Urinary bladder (tissue), 3 donors: ENCODE measurements at regions not wholly inside any gene's neighbourhood (a gene's known extent, or its start where the extent isn't known, plus 50 kb on each side); places are given as distances from the start of the nearest gene placed in this dataset.
"Not testable (repeated sequence)": the region's sequence is repeated elsewhere in the genome, so short reads cannot be mapped to it uniquely, and the experiment has no call there.

Experiments used
- DNase-seq: peaks from one replicate; pipeline ENCODE4 v3.0.0-alpha.2; 2015; ENCODE audit errors: extremely low spot score
- H3K27ac ChIP-seq: one replicate; pipeline ENCODE4 v1.5.1; 2013; ENCODE audit warnings: low read depth, mild to moderate bottlenecking, moderate library complexity
- H3K36me3 ChIP-seq: one replicate; pipeline ENCODE4 v1.6.1; 2013; ENCODE audit warnings: mild to moderate bottlenecking, moderate library complexity; ENCODE audit not compliant: insufficient read depth
- H3K4me1 ChIP-seq: one replicate; pipeline ENCODE4 v1.6.1; 2013; ENCODE audit warnings: mild to moderate bottlenecking, moderate library complexity; ENCODE audit not compliant: insufficient read depth
- H3K4me3 ChIP-seq: one replicate; pipeline ENCODE4 v1.5.1; 2013; ENCODE audit warnings: low read depth, low read length
- WGBS: extraction: QIAGEN DNeasy Blood & Tissue Kit; methylation state at CpG from one replicate; pipeline ENCODE4 v1.1.7; 2013; 5-methylcytosine and 5-hydroxymethylcytosine counted together
- donor health status: healthy with polysubstance abuse.
- donor health status: healthy.

DNA sequence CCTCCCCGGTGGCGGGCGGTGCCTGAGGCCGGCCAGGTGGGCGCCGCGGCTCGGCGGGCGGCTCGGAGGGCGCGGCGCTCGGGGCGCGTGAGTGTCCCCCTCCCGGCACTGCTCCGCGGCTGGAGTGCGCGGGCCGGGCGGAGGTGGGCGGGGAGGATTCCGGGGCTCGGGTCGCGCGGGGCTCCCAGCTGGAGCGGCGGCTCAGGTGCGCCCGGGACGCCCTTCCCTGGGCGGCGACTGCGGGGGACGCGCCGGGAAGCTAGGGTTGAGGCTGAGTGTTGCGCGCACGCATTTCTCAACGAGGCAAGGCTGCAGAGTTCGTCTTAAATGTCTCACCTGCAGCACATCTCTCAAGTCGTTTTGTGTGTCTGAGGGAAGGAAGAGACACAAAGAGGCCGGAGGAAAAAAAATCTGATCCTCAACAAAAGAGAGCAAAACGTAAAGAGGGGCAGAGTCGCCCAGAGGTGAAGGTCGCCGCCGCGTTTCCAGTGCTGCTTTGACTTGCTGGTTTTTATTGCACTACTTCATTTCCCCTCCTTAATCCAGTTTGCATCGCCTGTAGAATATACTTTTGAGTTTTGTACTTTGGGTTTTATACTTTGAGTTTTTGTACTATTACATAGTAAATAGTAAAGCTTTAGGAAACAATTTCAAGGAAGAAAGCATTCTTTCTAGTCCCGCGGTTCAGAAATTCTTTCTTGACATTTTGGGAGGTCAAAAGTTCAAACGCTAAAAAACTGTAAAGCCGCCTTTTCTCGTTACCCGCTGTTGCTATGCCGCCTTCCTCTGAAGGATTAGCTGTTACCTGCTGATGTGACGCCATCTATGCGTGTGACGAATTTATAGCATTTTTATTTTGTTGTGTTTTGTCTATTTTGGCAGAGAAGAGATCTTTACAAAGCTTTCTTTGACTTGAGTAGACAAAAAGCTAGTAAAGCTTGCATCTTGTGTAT lies 106.5 kb upstream of the STOX2 start:
- no peaks in the 10 kb centered on the region for H3K4me1 ChIP-seq
- WGBS, result 6% methylated on average over 65 of the region's 65 CpGs
- H3K36me3 ChIP-seq, result no peaks in the 10 kb centered on the region
- no peak for DNase-seq
- H3K4me3 ChIP-seq, result peak overlapping the region; percentile 75
- H3K27ac ChIP-seq, result peak overlapping the region; percentile 39

GRCh38 chr4:183801457-183802165 lies 103.5 kb upstream of the STOX2 start:
- Histone ChIP-seq H3K27ac (no peak overlapping the region), H3K4me1 (no peaks in the 10 kb centered on the region), H3K36me3 (no peaks in the 10 kb centered on the region), H3K4me3 (no peak overlapping the region)
- 79% methylated on average over 8 of the region's 8 CpGs for WGBS
- no peak for DNase-seq

- Histone ChIP-seq H3K4me1 (no peaks in the 10 kb centered on the region), H3K36me3 (no peaks in the 10 kb centered on the region), H3K27ac (no peak overlapping the region), H3K4me3 (no peak overlapping the region)
- DNase-seq, result no peak
- WGBS, result 88% methylated on average over 11 of the region's 11 CpGs
These were observed 98.8 kb upstream of the STOX2 start for GRCh38 chr4:183806341-183806740.

DNA sequence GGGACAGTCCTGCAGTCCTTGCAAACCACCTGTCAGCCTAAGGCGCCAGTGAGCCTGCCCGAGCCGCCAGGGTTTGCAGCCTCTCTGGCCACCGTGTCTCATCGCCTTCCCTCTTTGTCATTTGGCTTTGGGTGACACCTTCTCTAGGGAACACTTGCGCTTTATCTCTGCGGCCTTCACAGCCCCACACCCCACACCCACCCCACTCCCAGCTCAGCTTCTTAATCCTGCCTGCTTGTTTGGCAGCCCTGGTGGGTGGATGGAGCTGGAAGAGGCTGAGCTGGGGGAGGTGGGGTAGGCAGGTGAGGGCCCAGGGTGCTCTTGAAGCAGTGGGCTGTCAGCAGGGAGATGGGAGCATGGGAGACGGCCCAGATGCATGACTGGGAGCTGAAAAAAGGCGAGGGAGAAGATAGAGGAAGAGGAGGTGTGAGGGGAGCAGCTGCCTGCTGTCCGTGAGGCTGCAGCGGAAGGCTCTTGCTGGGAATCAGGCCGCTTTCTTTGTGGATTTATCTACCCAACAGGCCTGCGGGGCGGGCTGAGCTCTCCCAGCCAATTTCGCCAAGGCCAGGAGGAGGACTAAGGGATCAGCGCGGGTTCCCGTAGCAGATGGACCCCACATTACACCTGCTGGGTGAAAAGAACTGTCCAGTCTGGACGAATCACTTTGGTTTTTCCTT lies 97.5 kb upstream of the STOX2 start:
- H3K36me3 ChIP-seq, result no peaks in the 10 kb centered on the region
- DNase-seq, result no peak
- 75% methylated on average over 19 of the region's 19 CpGs for WGBS
- H3K4me1 ChIP-seq, result no peaks in the 10 kb centered on the region
- H3K4me3 ChIP-seq, result no peak overlapping the region
- no peak overlapping the region for H3K27ac ChIP-seq

DNA sequence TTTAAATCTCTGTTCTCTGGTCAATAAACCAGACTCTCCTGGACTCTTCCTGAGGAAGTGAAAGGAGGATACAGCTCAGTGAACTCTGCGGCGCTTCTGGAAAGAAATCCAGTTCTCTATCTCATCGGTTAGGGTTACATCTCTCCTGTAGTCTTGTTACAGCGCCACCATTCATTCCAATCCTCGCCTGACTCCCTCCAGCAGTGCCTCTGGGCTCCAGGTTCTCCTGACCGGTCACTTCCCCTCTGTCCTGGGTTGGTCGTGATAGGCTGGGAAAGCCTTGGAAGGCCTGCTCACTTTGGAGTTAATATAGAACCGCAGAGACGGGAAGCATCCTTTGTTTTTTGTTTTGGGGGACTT lies 97.0 kb upstream of the STOX2 start:
- 71% methylated on average over 9 of the region's 9 CpGs for WGBS
- Histone ChIP-seq H3K4me3 (no peak overlapping the region), H3K36me3 (no peaks in the 10 kb centered on the region), H3K4me1 (no peaks in the 10 kb centered on the region), H3K27ac (no peak overlapping the region)
- DNase-seq, result no peak

DNA sequence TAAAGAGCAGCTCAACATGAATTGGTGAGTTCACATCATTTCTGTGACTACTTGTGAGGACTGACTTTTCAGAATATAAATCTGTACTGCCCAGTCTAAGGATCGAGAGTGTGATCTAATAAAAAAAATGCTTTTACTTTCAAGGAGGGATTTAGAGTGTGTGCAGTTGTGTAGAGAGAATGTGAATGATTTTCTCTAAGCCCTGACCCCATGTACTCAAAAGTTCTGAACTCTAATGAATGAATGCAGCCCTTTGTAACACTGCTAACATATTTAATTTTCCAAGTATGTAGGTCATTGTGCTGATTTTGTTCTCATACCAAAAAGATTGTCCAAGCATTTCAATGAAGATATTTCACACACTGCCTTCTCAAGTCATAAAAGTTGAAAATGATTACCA lies 92.5 kb upstream of the STOX2 start:
- H3K4me3 ChIP-seq, result no peak overlapping the region
- H3K36me3 ChIP-seq, result no peaks in the 10 kb centered on the region
- DNase-seq, result no peak
- no peak overlapping the region for H3K27ac ChIP-seq
- WGBS, result 59% methylated on average over 1 of the region's 1 CpG
- no peaks in the 10 kb centered on the region for H3K4me1 ChIP-seq

DNA sequence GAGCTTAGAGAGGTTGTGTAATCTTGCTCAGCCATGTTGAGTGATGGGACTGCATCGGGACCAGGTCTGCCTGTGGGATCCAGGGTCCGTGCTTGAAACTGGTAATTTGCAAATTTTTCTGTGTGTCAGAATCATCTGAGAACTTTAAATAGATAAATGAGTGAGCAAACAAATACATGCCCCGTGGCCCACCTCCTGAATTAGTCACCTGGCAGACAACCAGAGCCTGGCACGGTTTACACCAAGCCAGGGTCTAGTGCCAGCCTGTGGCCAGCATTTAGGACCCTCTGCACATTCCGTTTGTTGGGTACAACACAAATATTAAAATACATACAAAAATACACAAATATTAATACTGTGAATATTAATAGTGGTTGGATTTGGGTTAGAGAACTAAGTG lies 90.6 kb upstream of the STOX2 start:
- Histone ChIP-seq H3K36me3 (no peaks in the 10 kb centered on the region), H3K4me3 (no peak overlapping the region), H3K27ac (no peak overlapping the region), H3K4me1 (no peaks in the 10 kb centered on the region)
- 81% methylated on average over 5 of the region's 5 CpGs for WGBS
- no peak for DNase-seq

DNA sequence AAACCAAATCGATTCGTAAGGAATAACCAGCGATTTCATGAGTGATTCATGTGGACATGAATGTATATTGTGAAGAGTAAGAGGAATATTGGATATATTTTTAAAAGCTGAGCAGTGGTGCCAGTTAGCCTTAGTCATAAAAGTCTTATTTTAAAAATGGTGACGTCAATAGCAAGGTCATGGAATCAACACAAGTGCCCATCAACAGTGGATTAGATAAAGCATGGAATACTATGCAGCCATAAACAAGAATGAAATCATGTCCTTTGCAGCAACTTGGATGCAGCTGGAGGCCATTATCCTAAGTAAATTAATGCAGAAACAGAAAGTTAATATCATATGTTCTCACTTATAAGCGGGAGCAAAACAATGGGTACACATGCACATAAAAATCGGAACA lies 89.0 kb upstream of the STOX2 start:
- H3K4me3 ChIP-seq, result no peak overlapping the region
- H3K36me3 ChIP-seq, result no peaks in the 10 kb centered on the region
- H3K4me1 ChIP-seq, result no peaks in the 10 kb centered on the region
- H3K27ac ChIP-seq, result no peak overlapping the region
- DNase-seq, result no peak
- 95% methylated on average over 6 of the region's 6 CpGs for WGBS

- Histone ChIP-seq H3K4me3 (no peak overlapping the region), H3K27ac (no peak overlapping the region), H3K4me1 (no peaks in the 10 kb centered on the region), H3K36me3 (no peaks in the 10 kb centered on the region)
- WGBS, result 86% methylated on average over 9 of the region's 9 CpGs
- no peak for DNase-seq
These were observed 88.1 kb upstream of the STOX2 start for GRCh38 chr4:183816882-183817509.

DNA sequence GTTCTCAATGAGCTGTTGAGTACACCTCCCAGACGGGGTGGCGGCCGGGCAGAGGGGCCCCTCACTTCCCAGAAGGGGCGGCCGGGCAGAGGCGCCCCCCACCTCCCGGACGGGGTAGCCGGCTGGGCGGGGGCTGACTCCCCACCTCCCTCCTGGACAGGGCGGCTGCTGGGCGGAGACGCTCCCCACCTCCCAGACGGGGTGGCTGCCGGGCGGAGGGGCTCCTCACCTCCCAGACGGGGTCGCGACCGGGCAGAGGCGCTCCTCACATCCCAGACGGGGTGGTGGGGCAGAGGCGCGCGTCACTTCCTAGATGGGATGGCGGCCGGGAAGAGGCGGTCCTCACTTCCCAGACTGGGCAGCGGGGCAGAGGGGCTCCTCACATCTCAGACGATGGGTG lies 86.5 kb upstream of the STOX2 start:
- not testable (repeated sequence) for H3K27ac ChIP-seq, H3K4me3 ChIP-seq, H3K36me3 ChIP-seq, H3K4me1 ChIP-seq, DNase-seq
- 94% methylated on average over 30 of the region's 30 CpGs for WGBS

DNA sequence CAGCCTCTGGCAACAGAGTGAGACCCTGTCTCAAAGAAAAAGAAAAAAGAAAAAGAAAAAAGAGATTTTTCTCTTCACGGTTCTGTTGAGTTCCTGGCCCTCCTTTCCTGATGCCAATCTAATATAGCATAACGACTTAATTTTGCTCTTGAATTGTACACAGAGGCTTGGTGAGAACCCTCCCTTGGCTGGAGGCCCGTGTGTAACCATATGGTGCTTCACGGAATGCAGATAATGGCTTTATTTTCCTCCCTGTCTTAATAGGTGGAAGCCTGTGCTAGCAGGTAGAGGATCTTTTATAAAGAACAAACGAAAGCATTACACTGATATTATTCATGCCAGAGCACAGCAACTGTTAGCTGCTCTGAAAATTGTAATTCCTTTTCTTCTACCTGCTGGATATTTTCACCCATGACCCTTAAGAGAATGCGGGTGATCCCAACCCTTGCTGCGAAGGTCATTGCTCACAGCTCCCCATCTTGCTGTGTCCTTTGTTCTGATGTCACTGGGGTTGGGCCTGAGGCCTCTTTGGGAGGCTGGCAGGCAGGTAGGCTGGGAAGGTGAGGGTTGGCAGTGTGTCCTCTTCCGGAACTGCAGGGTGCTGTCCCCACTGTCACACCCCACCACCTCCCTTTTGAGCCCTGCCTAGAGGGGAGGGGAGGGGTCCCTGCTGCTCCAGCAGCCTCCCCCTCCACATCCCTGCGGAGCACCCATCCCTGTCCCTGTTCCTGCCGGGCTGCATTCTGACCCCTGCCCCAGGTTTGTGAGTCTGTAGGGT lies 83.8 kb upstream of the STOX2 start:
- WGBS, result 73% methylated on average over 10 of the region's 10 CpGs
- Histone ChIP-seq H3K4me3 (no peak overlapping the region), H3K36me3 (no peaks in the 10 kb centered on the region), H3K4me1 (no peaks in the 10 kb centered on the region), H3K27ac (no peak overlapping the region)
- no peak for DNase-seq

DNA sequence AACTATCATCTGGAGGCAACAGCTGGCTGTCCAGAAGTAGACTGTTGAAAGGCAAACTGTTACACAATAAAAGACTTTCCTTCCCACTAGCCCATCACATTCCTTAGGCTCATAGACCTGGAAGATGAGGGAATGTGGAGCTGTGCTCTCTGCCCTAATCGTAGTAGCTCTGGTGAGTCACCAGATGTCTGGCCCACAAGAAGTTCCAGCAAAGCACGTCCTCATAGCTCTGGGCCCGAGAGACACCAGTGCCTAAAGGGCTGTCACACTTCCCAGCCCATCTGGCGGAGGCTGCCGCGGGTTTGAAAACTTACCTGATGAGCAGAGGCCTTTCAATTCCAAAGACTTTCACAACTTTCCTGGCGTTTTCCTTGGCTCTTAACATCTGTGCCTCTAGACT lies 81.7 kb upstream of the STOX2 start:
- WGBS, result 60% methylated on average over 7 of the region's 7 CpGs
- no peak for DNase-seq
- H3K4me3 ChIP-seq, result no peak overlapping the region
- no peak overlapping the region for H3K27ac ChIP-seq
- no peaks in the 10 kb centered on the region for H3K36me3 ChIP-seq
- no peaks in the 10 kb centered on the region for H3K4me1 ChIP-seq

GRCh38 chr4:183825346-183825745 lies 79.8 kb upstream of the STOX2 start:
- H3K4me3 ChIP-seq, result no peak overlapping the region
- H3K4me1 ChIP-seq, result no peaks in the 10 kb centered on the region
- H3K27ac ChIP-seq, result no peak overlapping the region
- DNase-seq, result no peak
- H3K36me3 ChIP-seq, result no peaks in the 10 kb centered on the region
- WGBS, result 96% methylated on average over 18 of the region's 18 CpGs
